SW 1271 (cell line): ENCODE measurements at regions not wholly inside any gene's neighbourhood (a gene's known extent, or its start where the extent isn't known, plus 50 kb on each side); places are given as distances from the start of the nearest gene placed in this dataset.
A peak's percentile ranks its signal among the peaks of the same experiment; 100 is the strongest.
"Not testable (repeated sequence)": the region's sequence is repeated elsewhere in the genome, so short reads cannot be mapped to it uniquely, and the experiment has no call there.

Experiments
- DNase-seq, 2 experiments: peaks; one replicate each; lab custom pipeline; 2025; lab: John Stamatoyannopoulos, UW

- DNase-seq: no peak
These were observed 65.6 kb upstream of the ARHGAP29 start for GRCh38 chr1:94303005-94303404.

- DNase-seq: no peak
These were observed 65.1 kb upstream of the ARHGAP29 start for GRCh38 chr1:94302497-94302896.

- no peak for DNase-seq
These were observed 63.8 kb upstream of the ARHGAP29 start for GRCh38 chr1:94301186-94301585.

GRCh38 chr1:94300731-94301130 lies 63.3 kb upstream of the ARHGAP29 start:
- DNase-seq: no peak

- peak; percentile 18 to 78 for DNase-seq
These were observed 62.5 kb upstream of the ARHGAP29 start for GRCh38 chr1:94299627-94300553.

- no peak for DNase-seq
These were observed 61.5 kb upstream of the ARHGAP29 start for GRCh38 chr1:94298861-94299260.

- no peak for DNase-seq
These were observed 58.6 kb upstream of the ARHGAP29 start for GRCh38 chr1:94296018-94296417.

GRCh38 chr1:94292978-94293377 lies 55.6 kb upstream of the ARHGAP29 start:
- not testable (repeated sequence) for DNase-seq

- DNase-seq: not testable (repeated sequence)
These were observed 51.9 kb upstream of the ARHGAP29 start for GRCh38 chr1:94289244-94289643.
